ENCODE measurements at regions not wholly inside any gene's neighbourhood (a gene's known extent, or its start where the extent isn't known, plus 50 kb on each side); places are given as distances from the start of the nearest gene placed in this dataset.

- intact Hi-C loops (cut with micrococcal nuclease): no loop called here
- no peaks in the 10 kb centered on the region for H3K36me3 Mint-ChIP-seq (ENCODE audit: low read depth)
- no peaks in the 10 kb centered on the region for H3K9me3 Mint-ChIP-seq
- no peaks in the 10 kb centered on the region for H3K27me3 Mint-ChIP-seq
- H3K4me1 Mint-ChIP-seq (ENCODE audit: low read depth): peaks cover 7% of the 10 kb centered on the region
- no peak for DNase-seq
- no peak overlapping the region for H3K4me3 Mint-ChIP-seq
- ATAC-seq: no peak
- no peak for TF ChIP-seq CTCF (IDR thresholded peaks at IDR 0.05)
- ChIA-PET CTCF (no interaction called here), POLR2A (no interaction called here)
- H3K27ac Mint-ChIP-seq: no peak overlapping the region
These were observed 120.0 kb downstream of the BEGAIN start for GRCh38 chr14:100467046-100467750.

- DNase-seq (no peak), ATAC-seq (no peak)
- intact Hi-C loops (cut with micrococcal nuclease): no loop called here
- H3K27me3 Mint-ChIP-seq: no peaks in the 10 kb centered on the region
- H3K4me1 Mint-ChIP-seq (ENCODE audit: low read depth): peaks cover 7% of the 10 kb centered on the region
- TF ChIP-seq CTCF (IDR thresholded peaks at IDR 0.05): no peak
- no peak overlapping the region for H3K27ac Mint-ChIP-seq
- no peaks in the 10 kb centered on the region for H3K36me3 Mint-ChIP-seq (ENCODE audit: low read depth)
- ChIA-PET POLR2A (no interaction called here), CTCF (no interaction called here)
- no peaks in the 10 kb centered on the region for H3K9me3 Mint-ChIP-seq
- no peak overlapping the region for H3K4me3 Mint-ChIP-seq
These were observed 119.3 kb downstream of the BEGAIN start for GRCh38 chr14:100467939-100468338.

GRCh38 chr14:100468557-100468956 is 118.7 kb downstream of the BEGAIN start:
- Mint-ChIP-seq H3K27ac (no peak overlapping the region), H3K27me3 (no peaks in the 10 kb centered on the region), H3K36me3 (ENCODE audit: low read depth) (no peaks in the 10 kb centered on the region), H3K4me1 (ENCODE audit: low read depth) (peaks cover 7% of the 10 kb centered on the region), H3K9me3 (no peaks in the 10 kb centered on the region), H3K4me3 (no peak overlapping the region)
- TF ChIP-seq CTCF (IDR thresholded peaks at IDR 0.05): no peak
- ChIA-PET POLR2A (no interaction called here), CTCF (interaction anchor here (1.3 kb wide), 1 partner anchor 177 kb away, joined by 4 read pairs; no protein-coding TSS in a partner anchor)
- no peak for DNase-seq
- intact Hi-C loops (cut with micrococcal nuclease): no loop called here
- ATAC-seq: no peak

- intact Hi-C loops (cut with micrococcal nuclease): no loop called here
- peak; percentile 93 for ATAC-seq
- H3K27ac Mint-ChIP-seq: peak overlapping the region; percentile 14
- ChIA-PET POLR2A (no interaction called here), CTCF (interaction anchor here (0.9 to 1.5 kb wide), 4 partner anchors 9 to 176 kb away, joined by 3 to 4 read pairs (median 4); no protein-coding TSS in a partner anchor)
- no peaks in the 10 kb centered on the region for H3K36me3 Mint-ChIP-seq (ENCODE audit: low read depth)
- DNase-seq: peak; percentile 46
- H3K4me3 Mint-ChIP-seq: no peak overlapping the region
- H3K4me1 Mint-ChIP-seq (ENCODE audit: low read depth): peaks cover 7% of the 10 kb centered on the region
- no peak for TF ChIP-seq CTCF (IDR thresholded peaks at IDR 0.05)
- H3K9me3 Mint-ChIP-seq: no peaks in the 10 kb centered on the region
- H3K27me3 Mint-ChIP-seq: no peaks in the 10 kb centered on the region
These were observed 117.3 kb downstream of the BEGAIN start for GRCh38 chr14:100469632-100470522.

GRCh38 chr14:100470523-100470897 is 116.7 kb downstream of the BEGAIN start:
- no peak for DNase-seq
- no peak for TF ChIP-seq CTCF (IDR thresholded peaks at IDR 0.05)
- peak; percentile 30 for ATAC-seq
- Mint-ChIP-seq H3K27ac (no peak overlapping the region), H3K9me3 (no peaks in the 10 kb centered on the region), H3K36me3 (ENCODE audit: low read depth) (no peaks in the 10 kb centered on the region), H3K4me1 (ENCODE audit: low read depth) (peaks cover 7% of the 10 kb centered on the region), H3K27me3 (no peaks in the 10 kb centered on the region), H3K4me3 (no peak overlapping the region)
- POLR2A ChIA-PET: no interaction called here
- CTCF ChIA-PET: interaction anchor here (0.9 to 1.5 kb wide), 3 partner anchors 10 to 86 kb away, joined by 3 to 4 read pairs (median 4); no protein-coding TSS in a partner anchor
- intact Hi-C loops (cut with micrococcal nuclease): no loop called here
